Fibroblast of peridontal ligament (primary cell): ENCODE measurements at regions not wholly inside any gene's neighbourhood (a gene's known extent, or its start where the extent isn't known, plus 50 kb on each side); places are given as distances from the start of the nearest gene placed in this dataset.

Experiments
- DNase-seq: peaks from one replicate; pipeline ENCODE4 v3.0.0-alpha.2; 2010; ENCODE audit errors: extremely low read depth

GRCh38 chr4:43243433-43244116 lies 351.1 kb downstream of the GRXCR1 start:
- DNase-seq = no peak

DNA sequence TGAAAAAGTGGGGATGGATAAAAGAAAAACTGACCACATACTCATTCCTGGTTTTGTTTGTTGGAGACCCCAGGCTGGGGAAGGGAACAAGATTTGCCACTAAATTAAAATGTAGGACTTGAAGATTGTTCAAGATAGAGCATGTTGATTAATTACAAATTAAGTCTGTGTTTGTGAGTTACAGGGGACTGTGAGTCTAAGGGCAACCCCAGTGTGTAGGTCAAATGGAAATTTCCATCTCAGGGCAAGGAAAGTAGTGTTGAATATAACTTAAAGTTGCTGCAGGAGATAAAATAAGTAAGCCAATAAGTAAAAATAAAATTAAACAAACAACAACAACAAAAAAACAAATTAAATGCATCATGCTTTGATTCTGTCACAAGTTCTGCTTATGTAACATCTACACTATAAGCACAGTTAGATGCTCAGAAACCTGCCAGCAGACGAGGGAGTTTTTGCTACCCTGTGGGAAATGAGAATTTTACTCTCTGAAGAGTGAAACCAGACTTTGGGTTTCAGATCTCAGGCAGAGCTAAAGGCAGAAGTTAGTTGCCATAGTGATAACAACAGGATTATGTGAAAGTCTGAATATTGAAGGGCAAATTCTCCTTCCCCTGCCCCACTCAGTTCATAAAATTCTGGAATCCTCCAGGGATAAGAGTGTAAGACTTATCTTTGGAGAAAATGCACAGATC lies 352.3 kb downstream of the GRXCR1 start:
- peak; percentile 22 for DNase-seq

- DNase-seq = peak; percentile 43
Measured at GRCh38 chr4:43251841-43252240, 359.3 kb downstream of the GRXCR1 start.

- DNase-seq = no peak
Measured at GRCh38 chr4:43253541-43253940, 361.0 kb downstream of the GRXCR1 start.

- DNase-seq = no peak
Measured at GRCh38 chr4:43264730-43265129, 372.2 kb downstream of the GRXCR1 start.

- no peak for DNase-seq
Measured at GRCh38 chr4:43271946-43272345, 379.4 kb downstream of the GRXCR1 start.

- DNase-seq = no peak
Measured at GRCh38 chr4:43274376-43274775, 381.9 kb downstream of the GRXCR1 start.

DNA sequence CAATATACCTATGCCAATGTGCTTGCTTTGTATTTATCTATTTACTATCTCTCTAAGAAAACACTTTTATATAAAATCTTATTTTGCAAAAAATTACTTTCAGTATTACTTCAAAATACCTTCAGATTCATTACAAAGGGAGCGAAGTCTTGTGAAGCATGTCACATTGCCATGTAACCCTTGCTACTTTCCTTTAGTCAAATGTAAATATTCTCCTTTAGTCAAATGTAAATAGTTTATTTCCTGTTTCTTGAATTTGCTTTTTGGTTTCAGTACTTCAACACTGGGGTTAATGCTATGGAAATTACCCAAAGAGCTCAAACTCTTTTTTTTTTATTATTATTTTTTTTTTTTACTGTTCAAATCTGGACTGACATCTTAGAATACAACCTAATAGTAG lies 383.3 kb downstream of the GRXCR1 start:
- no peak for DNase-seq

GRCh38 chr4:43276321-43276720 lies 383.8 kb downstream of the GRXCR1 start:
- DNase-seq = no peak

DNA sequence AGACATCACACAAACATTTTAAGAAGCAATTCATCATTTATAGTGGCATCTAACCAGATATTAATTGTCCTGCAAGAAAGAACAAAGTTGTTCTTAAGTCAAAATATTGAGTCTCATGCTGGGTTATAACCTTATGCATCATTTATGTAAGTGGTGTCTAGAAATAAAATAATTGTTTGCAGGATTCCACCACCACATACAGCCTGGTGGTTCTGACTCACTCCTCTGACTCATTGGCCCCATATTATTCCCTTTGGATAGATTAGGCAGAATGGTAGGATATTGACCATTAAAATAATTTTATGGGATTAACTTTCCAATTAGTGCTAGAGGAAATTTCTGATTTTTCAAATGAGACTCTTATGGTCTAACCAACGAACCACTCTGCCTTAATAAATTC lies 384.5 kb downstream of the GRXCR1 start:
- DNase-seq = peak; percentile 65

DNA sequence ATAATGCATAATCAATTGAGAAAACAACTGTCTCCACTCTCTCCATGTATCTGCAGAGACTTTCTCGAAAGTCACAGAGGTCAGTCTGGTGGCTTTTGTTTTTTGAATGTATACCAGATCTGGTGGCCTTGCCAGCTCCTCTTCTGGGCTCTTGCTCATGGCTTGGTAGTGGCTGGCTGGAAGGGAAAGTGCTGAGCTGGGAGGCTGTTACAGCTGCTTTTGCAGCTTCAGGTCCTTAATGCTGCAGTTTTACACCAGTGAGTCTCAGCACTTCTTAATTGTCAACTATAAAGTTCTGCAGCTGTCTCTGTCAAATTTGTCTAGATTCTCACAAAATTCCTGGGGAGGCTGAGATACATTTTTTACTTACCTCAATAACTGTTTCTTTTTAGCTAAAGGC lies 390.0 kb downstream of the GRXCR1 start:
- DNase-seq = no peak

DNA sequence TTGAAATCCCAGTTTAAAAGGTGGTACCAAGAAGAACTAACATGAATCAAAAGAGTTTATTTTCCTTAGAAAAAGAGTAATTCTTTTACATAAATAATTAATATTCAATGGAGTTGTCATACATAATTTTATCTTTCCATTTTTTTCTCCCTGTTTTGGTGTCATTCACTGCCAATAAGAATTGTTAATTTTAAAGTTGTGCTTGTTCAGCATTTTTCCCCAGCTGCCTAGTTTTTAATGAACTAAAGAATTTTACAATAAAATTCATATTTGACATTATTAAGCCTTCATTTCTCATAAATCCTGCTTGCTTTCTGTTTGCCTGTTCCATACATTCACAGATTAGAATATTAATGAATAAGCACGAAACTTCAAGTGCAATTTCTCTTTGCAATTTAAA lies 393.6 kb downstream of the GRXCR1 start:
- DNase-seq = no peak

GRCh38 chr4:43296946-43297528 lies 404.5 kb downstream of the GRXCR1 start:
- no peak for DNase-seq

- peak; percentile 83 for DNase-seq
Measured at GRCh38 chr4:43316813-43317212, 424.3 kb downstream of the GRXCR1 start.

DNA sequence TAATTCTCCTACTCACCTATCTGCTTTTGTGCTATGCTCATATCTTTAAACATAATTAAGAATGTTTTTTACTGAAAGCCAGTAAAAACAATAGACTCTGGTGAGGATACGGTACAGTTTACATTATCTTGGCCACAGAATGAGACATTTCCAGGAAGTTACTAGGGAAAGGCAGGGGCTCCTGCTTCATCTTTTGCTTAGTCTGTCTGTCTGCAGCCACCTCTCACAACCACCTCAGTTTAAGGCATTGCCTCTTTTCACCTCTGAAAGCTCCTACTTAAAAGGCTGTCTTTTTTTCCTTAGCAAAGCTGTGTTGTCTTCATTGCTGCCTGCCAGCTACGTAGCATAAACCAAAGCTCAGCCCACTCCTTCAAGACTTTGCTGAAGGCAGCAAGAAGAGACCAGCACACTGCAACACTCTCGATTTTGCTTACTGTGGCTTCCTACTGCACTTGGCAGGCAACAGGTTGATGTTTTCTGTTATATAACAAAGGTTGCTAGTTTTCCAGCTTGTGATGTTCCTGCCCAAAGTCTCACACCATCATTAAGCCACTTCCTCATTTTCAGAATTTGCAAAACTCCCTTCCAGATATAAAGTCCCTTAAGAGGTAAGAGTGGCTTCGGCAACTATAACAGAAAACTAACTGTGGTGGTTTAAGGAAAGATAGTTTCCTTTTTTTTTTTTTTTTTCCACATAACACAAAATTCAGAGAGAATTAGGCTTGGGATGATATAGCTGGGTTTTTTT lies 432.9 kb downstream of the GRXCR1 start:
- peak; percentile 31 for DNase-seq

DNA sequence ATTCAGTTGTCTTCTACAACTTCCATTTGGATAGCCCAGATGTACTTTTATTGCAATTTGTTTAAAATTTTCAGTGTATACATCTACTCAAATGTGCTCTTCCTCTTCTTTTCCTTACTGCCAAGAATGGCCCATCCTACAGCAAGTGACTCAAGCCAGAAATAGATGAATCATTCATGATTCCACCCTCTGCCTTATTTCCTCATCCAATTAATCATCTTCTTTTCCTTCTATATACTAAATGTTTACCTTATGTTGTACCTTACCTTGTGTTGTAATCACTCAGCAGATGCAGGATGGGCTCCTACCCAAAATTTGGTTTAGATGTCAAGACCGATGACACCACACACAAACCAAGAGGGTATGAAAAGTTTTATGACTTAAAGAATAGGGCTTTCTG lies 437.8 kb downstream of the GRXCR1 start:
- DNase-seq = peak; percentile 74

DNA sequence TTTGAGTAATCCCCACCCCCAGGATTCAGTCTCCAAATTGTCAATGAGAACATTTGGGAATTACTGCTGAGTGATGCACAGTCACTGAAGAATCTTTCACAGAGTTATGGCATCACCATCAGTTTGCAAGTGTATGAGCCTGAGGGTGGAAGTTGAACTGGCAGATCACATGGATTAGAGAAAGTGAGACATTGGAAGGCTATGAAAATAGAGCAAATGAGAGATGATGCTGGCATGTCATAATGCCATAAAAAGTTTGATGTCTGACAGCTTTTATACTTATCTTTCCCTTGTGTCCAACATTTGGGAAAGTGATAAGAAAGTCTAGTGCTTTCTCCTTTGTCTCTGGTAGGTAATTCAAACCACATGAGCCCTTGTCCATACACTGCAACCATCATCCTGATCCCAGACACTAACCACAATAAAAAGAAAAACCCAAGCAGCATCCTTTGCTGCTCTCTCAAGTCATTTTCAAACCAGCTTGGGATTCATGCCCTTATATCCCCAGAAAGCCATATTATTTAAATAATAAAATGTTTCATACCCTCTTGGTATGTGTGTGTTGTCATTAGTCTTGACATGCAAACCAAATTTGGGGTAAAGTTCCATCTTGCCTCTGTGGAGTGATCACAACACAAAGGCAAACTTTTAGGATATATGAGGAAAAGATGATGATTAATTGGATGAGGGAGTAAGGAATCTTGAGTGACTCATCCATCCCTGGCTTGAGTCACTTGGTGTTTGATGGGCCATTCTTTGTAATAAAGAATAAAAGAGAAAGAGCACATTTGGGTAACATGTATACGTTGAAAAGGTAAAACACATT lies 438.9 kb downstream of the GRXCR1 start:
- peak; percentile 77 for DNase-seq

DNA sequence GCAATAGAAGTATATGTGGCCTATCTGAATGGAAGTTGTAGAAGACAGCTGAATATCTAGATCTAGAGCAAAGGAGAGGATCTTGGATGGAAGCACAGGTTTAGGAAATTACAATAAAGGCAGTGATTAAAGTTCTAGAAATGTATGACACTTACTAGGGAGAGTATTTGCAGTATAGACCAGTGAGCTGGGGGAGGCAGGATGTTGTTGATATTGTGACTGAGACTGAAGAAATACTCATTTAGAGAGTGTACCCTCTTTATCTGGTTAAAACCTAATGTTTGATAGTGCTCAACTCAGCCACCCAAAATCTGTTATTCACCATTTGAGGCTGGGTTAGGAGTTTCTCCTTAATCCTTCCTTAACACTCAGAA lies 439.5 kb downstream of the GRXCR1 start:
- no peak for DNase-seq

DNA sequence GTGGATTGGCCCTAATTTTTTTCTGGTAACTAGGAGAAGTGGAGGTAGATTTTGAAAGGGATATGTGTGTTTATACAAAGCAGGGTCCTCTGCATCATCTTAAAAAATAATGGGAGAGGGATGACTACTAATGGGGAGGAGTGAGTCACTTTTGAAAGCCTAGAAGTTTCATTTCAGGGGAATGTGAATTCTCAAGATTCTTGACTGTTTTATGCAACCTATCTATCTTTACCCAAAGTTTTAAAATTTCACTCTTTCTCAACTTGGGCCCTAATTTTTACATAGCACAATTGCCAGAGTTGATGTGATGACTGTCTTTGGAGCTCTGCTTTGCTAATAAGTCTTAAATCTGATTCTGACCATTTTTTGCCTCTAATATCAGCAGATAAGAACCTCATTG lies 445.2 kb downstream of the GRXCR1 start:
- peak; percentile 61 for DNase-seq

DNA sequence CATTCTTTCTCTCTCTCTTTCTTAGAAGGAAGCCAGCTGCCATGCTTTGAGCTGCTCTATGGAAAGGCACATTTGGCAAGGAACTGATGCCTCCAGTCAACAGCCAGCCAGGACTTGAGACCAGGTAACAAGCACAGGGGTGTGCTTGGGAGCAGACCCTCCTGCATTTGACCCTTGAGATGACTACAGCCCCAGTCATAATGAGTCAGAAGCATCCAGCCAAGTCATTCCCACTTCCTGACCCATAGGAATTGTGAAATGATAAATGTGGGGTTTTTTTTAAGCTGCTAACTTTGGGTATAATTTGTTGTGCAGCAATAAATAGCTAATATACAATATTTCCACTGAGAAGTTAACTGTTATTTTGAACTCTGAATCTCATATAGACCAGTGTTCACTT lies 446.9 kb downstream of the GRXCR1 start:
- peak; percentile 75 for DNase-seq

GRCh38 chr4:43341741-43342140 lies 449.2 kb downstream of the GRXCR1 start:
- DNase-seq = peak; percentile 21

DNA sequence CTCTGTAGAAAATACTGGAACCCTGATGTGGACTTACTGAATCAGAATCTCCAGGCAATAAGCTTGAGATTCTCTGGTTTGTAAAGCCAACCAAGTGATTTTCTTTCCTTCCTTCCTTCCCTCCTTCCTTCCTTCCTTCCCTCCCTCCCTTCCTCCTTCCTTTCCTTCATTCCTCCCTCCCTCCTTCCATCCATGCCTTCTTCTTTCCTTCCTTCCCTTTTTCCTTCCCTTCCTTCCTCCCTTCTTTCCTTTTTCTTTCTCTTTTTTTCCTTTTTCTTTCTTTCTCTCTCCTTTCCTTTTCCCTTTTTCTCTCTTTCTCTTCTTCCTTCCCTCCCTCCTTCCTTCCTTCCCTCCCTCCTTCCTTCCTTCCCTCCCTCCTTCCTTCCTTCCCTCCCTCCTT lies 450.8 kb downstream of the GRXCR1 start:
- no peak for DNase-seq
